Activated CD4-positive, CD25-positive, alpha-beta regulatory T cell treated with anti-CD3 and anti-CD28 coated beads, Interleukin-2, amount 50 U/mL, for 16 hours (primary cell): ENCODE measurements at regions not wholly inside any gene's neighbourhood (a gene's known extent, or its start where the extent isn't known, plus 50 kb on each side); places are given as distances from the start of the nearest gene placed in this dataset.
"Not testable (repeated sequence)": the region's sequence is repeated elsewhere in the genome, so short reads cannot be mapped to it uniquely, and the experiment has no call there.

Experiments
- DNase-seq: peaks from one replicate; pipeline ENCODE4 v3.0.0-alpha.2; 2020; ENCODE audit warnings: low read depth, low spot score

- no peak for DNase-seq
These were observed 826.5 kb downstream of the UQCRFS1 start for GRCh38 chr19:28386470-28386869.

GRCh38 chr19:28386066-28386465 lies 826.9 kb downstream of the UQCRFS1 start:
- DNase-seq, result no peak

- DNase-seq, result no peak
These were observed 835.9 kb downstream of the UQCRFS1 start for GRCh38 chr19:28377077-28377476.

GRCh38 chr19:28374971-28375370 lies 838.0 kb downstream of the UQCRFS1 start:
- no peak for DNase-seq

GRCh38 chr19:28372576-28373247 lies 840.2 kb downstream of the UQCRFS1 start:
- DNase-seq, result no peak

- no peak for DNase-seq
These were observed 845.8 kb downstream of the UQCRFS1 start for GRCh38 chr19:28367146-28367545.

GRCh38 chr19:28363254-28363653 lies 849.7 kb downstream of the UQCRFS1 start:
- no peak for DNase-seq

- no peak for DNase-seq
These were observed 853.2 kb downstream of the UQCRFS1 start for GRCh38 chr19:28359431-28360414.

- DNase-seq, result no peak
These were observed 854.3 kb downstream of the UQCRFS1 start for GRCh38 chr19:28358633-28359032.

GRCh38 chr19:28351761-28352160 lies 861.2 kb downstream of the UQCRFS1 start:
- DNase-seq, result no peak

GRCh38 chr19:28351321-28351720 lies 861.6 kb downstream of the UQCRFS1 start:
- DNase-seq, result not testable (repeated sequence)

GRCh38 chr19:28350673-28351072 lies 862.3 kb downstream of the UQCRFS1 start:
- DNase-seq, result no peak

GRCh38 chr19:28350037-28350436 lies 862.9 kb downstream of the UQCRFS1 start:
- no peak for DNase-seq

- no peak for DNase-seq
These were observed 863.3 kb downstream of the UQCRFS1 start for GRCh38 chr19:28349604-28350003.

GRCh38 chr19:28345811-28346210 lies 867.1 kb downstream of the UQCRFS1 start:
- DNase-seq, result no peak

- DNase-seq, result no peak
These were observed 871.1 kb downstream of the UQCRFS1 start for GRCh38 chr19:28341810-28342350.

GRCh38 chr19:28334419-28334818 lies 878.5 kb downstream of the UQCRFS1 start:
- no peak for DNase-seq

GRCh38 chr19:28333909-28334308 lies 879.0 kb downstream of the UQCRFS1 start:
- no peak for DNase-seq

- no peak for DNase-seq
These were observed 880.1 kb downstream of the UQCRFS1 start for GRCh38 chr19:28332886-28333285.

- DNase-seq, result no peak
These were observed 880.6 kb downstream of the UQCRFS1 start for GRCh38 chr19:28332351-28332750.

GRCh38 chr19:28331596-28331995 lies 881.4 kb downstream of the UQCRFS1 start:
- no peak for DNase-seq

- no peak for DNase-seq
These were observed 882.1 kb downstream of the UQCRFS1 start for GRCh38 chr19:28330831-28331230.
